ENCODE measurements at regions not wholly inside any gene's neighbourhood (a gene's known extent, or its start where the extent isn't known, plus 50 kb on each side); places are given as distances from the start of the nearest gene placed in this dataset.

DNA sequence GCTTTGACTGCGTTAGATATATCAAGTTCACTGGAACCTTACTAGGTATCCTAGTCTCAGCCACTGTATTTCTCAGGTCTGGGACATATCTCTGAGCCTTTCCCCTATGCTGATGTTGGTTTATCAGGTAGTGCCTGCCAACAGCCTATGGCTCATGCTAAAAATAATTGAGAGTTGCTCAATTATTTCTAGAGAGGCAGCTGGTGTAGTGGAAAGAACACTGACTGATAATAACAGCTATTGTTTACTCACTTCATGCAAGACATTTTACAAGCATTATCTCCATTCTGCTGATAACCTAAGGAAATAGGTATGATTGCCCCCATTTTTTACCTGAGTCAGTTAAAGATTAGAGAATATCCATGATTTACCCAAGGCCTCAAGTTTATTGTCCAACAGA is 231.4 kb downstream of the LRRN1 start:
- H3K4me3 ChIP-seq: no peak overlapping the region
- no peaks in the 10 kb centered on the region for H3K4me1 ChIP-seq (ENCODE audit: low read depth)
- H3K36me3 ChIP-seq (ENCODE audit: low read depth): no peaks in the 10 kb centered on the region
- ATAC-seq (no peak), DNase-seq (no peak)
- intact Hi-C loops (cut with DNase I, micrococcal nuclease): no loop called here
- H3K9me3 ChIP-seq: no peaks in the 10 kb centered on the region
- TF ChIP-seq, protein P1, sequence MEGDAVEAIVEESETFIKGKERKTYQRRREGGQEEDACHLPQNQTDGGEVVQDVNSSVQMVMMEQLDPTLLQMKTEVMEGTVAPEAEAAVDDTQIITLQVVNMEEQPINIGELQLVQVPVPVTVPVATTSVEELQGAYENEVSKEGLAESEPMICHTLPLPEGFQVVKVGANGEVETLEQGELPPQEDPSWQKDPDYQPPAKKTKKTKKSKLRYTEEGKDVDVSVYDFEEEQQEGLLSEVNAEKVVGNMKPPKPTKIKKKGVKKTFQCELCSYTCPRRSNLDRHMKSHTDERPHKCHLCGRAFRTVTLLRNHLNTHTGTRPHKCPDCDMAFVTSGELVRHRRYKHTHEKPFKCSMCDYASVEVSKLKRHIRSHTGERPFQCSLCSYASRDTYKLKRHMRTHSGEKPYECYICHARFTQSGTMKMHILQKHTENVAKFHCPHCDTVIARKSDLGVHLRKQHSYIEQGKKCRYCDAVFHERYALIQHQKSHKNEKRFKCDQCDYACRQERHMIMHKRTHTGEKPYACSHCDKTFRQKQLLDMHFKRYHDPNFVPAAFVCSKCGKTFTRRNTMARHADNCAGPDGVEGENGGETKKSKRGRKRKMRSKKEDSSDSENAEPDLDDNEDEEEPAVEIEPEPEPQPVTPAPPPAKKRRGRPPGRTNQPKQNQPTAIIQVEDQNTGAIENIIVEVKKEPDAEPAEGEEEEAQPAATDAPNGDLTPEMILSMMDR (IDR thresholded peaks at IDR 0.05): no peak

DNA sequence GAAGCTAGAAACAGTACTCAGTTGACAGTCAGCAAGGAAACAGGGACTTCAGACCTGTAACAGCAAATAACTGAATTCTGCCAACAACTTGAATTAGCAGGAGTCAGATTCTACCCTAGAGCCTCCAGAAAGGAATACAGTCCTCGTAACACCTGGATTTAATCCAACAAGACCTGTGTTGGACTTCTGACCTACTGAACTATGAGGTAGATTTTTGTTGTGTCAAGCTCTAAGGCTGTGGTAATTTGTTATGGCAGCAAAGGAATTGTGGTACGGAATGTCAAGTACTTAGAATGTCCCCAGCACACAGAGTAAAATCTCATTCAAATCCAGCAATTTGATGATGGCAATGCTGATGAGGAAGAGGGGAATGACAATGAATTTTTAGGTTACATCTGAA is 234.1 kb downstream of the LRRN1 start:
- Histone ChIP-seq H3K4me1 (ENCODE audit: low read depth) (no peaks in the 10 kb centered on the region), H3K9me3 (no peaks in the 10 kb centered on the region), H3K36me3 (ENCODE audit: low read depth) (no peaks in the 10 kb centered on the region), H3K4me3 (no peak overlapping the region)
- TF ChIP-seq, protein P1 (IDR thresholded peaks at IDR 0.05): no peak
- no peak for DNase-seq
- intact Hi-C loops (cut with DNase I, micrococcal nuclease): no loop called here
- ATAC-seq: no peak

DNA sequence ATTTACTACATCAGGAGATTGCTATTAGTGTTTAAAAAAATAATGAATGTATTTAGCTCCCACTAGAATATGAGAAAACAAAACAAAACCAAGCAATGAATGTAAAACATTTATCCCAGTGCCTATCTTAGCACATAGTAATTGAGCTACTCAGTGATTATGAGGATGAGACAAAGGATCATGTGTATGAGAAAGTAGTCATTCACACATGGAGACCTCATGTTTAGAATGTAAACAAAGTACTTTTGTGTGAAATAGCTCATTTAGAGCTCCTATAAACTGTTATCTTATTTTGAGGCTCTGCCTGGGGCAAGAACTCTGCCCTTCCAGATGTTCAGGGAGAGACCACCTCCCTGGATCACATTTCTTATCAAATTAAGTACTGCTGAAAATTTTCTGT is 236.8 kb downstream of the LRRN1 start:
- no peak overlapping the region for H3K4me3 ChIP-seq
- H3K9me3 ChIP-seq: no peaks in the 10 kb centered on the region
- no peak for DNase-seq
- intact Hi-C loops (cut with DNase I, micrococcal nuclease): no loop called here
- TF ChIP-seq, protein P1 (IDR thresholded peaks at IDR 0.05): no peak
- H3K4me1 ChIP-seq (ENCODE audit: low read depth): no peaks in the 10 kb centered on the region
- no peaks in the 10 kb centered on the region for H3K36me3 ChIP-seq (ENCODE audit: low read depth)
- ATAC-seq: no peak

DNA sequence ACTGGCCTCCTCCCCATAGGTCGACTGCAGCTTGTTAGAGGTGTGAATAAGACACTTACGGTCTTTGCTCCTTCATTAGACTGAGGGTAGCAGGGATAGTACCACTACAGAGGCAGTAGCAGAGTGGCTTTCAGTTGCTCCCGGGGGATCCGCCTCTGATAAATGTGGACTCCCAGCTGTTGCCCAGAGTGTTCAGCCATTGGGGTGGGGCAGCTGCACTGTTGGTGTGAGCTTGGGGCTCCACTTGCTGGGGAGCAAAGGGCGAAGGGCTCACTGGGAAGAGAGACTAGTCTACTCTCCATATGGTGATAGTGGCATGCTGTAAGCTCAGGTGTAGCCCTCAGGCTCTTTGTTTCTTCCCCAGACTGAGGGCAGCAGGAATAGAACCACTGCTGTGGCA is 239.1 kb downstream of the LRRN1 start:
- TF ChIP-seq, protein P1 (IDR thresholded peaks at IDR 0.05): no peak
- DNase-seq: no peak
- no peaks in the 10 kb centered on the region for H3K36me3 ChIP-seq (ENCODE audit: low read depth)
- H3K4me1 ChIP-seq (ENCODE audit: low read depth): no peaks in the 10 kb centered on the region
- H3K4me3 ChIP-seq: no peak overlapping the region
- intact Hi-C loops (cut with DNase I, micrococcal nuclease): no loop called here
- ATAC-seq: no peak
- no peaks in the 10 kb centered on the region for H3K9me3 ChIP-seq

DNA sequence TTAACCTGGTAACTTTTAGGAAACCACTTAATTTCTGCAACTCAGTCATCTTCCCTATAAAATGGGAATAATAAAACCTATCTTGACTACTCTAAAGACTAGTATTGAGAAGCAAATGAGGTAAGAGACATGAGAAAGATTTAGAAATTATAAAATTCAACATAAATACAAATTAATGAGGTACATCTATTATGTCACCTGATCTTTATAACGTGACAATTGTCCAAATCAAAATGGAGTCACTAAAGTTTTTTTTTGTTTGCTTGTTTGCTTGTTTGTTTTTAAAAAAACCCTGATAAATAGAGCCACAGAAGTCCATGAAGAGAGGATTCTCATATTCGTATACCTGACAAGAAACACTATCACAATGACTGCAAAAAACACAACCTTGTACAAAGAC is 242.8 kb downstream of the LRRN1 start:
- H3K4me3 ChIP-seq: no peak overlapping the region
- no peaks in the 10 kb centered on the region for H3K4me1 ChIP-seq (ENCODE audit: low read depth)
- H3K36me3 ChIP-seq (ENCODE audit: low read depth): no peaks in the 10 kb centered on the region
- TF ChIP-seq, protein P1 (IDR thresholded peaks at IDR 0.05): no peak
- H3K9me3 ChIP-seq: no peaks in the 10 kb centered on the region
- intact Hi-C loops (cut with DNase I, micrococcal nuclease): no loop called here
- DNase-seq (no peak), ATAC-seq (no peak)

DNA sequence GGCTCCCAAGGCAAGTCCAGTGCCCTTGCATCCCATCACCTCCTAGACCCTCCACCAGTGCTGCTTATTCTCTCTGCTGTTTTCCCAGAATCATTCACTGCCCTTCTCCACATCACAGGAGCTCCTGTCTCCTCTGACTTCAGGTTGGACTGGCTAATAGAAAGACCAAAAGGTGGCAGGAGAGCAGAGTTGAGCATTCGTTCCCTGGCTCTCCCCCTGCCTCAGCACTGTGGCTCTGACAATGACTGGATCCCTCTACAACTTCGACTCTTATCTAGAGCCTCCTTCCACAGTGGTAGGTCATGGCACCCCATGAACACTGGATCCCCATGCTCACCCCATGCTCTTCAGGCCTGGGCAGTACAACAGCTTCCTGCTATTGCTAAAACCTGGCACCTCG is 243.6 kb downstream of the LRRN1 start:
- Histone ChIP-seq H3K9me3 (no peaks in the 10 kb centered on the region), H3K36me3 (ENCODE audit: low read depth) (no peaks in the 10 kb centered on the region), H3K4me3 (no peak overlapping the region), H3K4me1 (ENCODE audit: low read depth) (no peaks in the 10 kb centered on the region)
- intact Hi-C loops (cut with DNase I, micrococcal nuclease): no loop called here
- DNase-seq (no peak), ATAC-seq (no peak)
- TF ChIP-seq, protein P1 (IDR thresholded peaks at IDR 0.05): no peak
